T-helper 2 cell treated with Interferon-gamma antibody and Interleukin-4, amounts not matched to agents 5 μg/mL and 100 μg/mL, for 36 hours (primary cell): ENCODE measurements at regions not wholly inside any gene's neighbourhood (a gene's known extent, or its start where the extent isn't known, plus 50 kb on each side); places are given as distances from the start of the nearest gene placed in this dataset.

Experiments
- DNase-seq: peaks from one replicate; pipeline ENCODE4 v3.0.0; 2021; ENCODE audit warnings: low spot score
- H3K27ac Mint-ChIP-seq: one replicate; pipeline ENCODE4 v1.8.0; 2021; ENCODE audit warnings: mild to moderate bottlenecking, mixed read lengths
- H3K27me3 Mint-ChIP-seq: one replicate; pipeline ENCODE4 v1.8.0; 2021; ENCODE audit warnings: low read depth, mixed read lengths
- H3K36me3 Mint-ChIP-seq: one replicate; pipeline ENCODE4 v1.8.0; 2021; ENCODE audit warnings: low read depth, mixed read lengths
- H3K4me1 Mint-ChIP-seq: one replicate; pipeline ENCODE4 v1.8.0; 2021; ENCODE audit warnings: low read depth, mixed read lengths
- H3K4me3 Mint-ChIP-seq: one replicate; pipeline ENCODE4 v1.8.0; 2022; ENCODE audit warnings: mild to moderate bottlenecking, moderate library complexity, mixed read lengths
- H3K9me3 Mint-ChIP-seq: one replicate; pipeline ENCODE4 v1.8.0; 2021; ENCODE audit warnings: mixed read lengths

DNA sequence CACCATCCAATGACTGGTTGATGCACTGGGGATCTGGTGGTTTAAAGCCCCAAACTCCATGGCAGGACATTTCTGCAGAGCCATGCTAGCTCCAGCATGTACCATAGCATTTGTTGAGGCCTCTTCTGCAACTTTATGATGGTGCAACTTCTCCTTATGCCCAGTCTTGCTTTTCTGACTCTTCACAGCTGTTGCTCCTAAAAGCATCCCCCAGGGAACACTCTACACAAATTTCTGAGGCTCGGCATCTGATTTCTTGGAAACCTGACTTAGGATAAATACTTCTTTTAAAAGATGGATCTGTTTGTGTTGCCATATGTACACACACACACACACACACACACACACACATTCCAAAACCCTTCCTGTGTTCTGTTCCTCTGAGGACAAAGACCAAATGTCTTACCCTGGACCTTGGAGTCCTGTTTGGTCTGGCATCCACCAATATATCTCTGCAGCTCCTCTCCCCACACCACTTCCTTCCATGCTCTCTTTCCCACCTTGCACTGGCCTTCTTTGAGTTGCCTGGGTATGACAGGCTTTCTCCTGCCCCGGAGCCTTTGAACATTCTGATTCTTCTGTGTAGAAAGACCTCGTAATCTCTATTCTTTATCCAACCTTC, 388.5 kb upstream of the ZNF507 start:
- H3K27ac Mint-ChIP-seq: no peak overlapping the region
- no peak overlapping the region for H3K4me3 Mint-ChIP-seq

DNA sequence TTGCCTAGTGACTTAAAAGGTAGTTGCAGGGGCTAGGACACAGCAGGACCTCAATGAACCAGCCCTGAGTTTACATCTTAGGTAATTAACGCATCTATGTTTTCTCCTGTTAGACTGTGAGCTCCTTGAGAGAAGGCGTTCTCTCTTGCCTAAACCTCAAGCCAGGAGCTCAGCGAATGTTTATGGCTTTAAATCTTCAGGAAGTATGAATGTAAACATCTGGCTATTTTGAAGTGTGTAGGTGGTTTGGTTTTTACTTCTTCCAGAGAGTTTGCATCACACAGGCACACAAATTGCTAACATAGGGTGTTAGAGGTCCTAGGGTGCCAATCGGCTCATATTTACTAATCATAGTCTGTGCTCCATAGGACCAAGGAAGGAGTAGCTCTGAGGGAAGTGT, 387.7 kb upstream of the ZNF507 start:
- no peak overlapping the region for H3K4me3 Mint-ChIP-seq
- DNase-seq: no peak
- no peaks in the 10 kb centered on the region for H3K4me1 Mint-ChIP-seq
- H3K27ac Mint-ChIP-seq: no peak overlapping the region
- H3K9me3 Mint-ChIP-seq: peaks cover 10% of the 10 kb centered on the region
- no peaks in the 10 kb centered on the region for H3K27me3 Mint-ChIP-seq
- no peaks in the 10 kb centered on the region for H3K36me3 Mint-ChIP-seq

More for the DNA sequence above, 388.5 kb upstream of the ZNF507 start:
- Mint-ChIP-seq H3K27me3 (no peaks in the 10 kb centered on the region), H3K4me1 (no peaks in the 10 kb centered on the region), H3K9me3 (peaks cover 14% of the 10 kb centered on the region), H3K36me3 (no peaks in the 10 kb centered on the region)
- DNase-seq: no peak

DNA sequence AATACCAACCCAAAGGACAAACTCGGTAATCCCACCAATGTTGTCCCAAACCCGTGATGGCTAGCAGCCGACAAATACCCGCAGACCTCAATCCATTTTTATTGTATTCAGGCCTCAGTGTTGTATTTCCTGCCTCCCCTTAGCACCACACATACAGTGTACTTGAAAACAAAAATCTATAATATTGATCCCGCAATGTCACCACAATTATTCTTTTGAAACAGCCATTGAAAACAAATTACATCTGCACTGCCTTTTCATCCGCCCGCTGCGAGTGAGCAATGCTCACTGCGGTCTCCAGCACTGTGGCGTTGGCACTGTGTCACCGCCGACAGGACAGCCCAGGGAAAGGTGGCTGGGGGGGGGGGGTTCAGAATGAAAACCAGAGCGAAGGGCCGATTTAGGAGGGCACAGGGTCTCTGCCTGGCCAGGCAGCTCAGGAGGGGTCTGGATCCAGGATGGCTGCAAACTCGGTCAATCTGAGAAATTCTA, 385.8 kb upstream of the ZNF507 start:
- H3K27me3 Mint-ChIP-seq: no peaks in the 10 kb centered on the region

DNA sequence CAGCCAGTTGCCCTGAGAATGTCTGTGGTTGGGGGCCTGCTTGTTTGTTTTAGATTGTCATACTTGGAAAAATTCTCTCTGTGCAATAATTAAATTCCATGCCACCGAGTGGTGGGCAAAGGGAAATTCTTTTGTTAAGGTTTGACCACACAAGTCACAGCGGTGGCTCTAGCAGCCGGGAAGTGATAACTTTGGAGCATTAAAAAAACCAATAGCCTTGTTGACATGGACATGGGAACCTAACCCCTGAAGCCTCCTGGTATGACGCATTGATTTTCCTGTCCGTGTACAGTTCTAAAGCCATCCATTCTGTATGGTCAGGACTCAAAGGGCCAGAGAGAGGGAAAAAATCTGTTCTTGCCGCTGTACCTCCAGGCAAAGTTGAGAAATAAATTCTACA, 384.9 kb upstream of the ZNF507 start:
- H3K27me3 Mint-ChIP-seq: no peaks in the 10 kb centered on the region
- no peak overlapping the region for H3K27ac Mint-ChIP-seq
- H3K9me3 Mint-ChIP-seq: peaks cover 7% of the 10 kb centered on the region
- H3K36me3 Mint-ChIP-seq: no peaks in the 10 kb centered on the region
- no peak overlapping the region for H3K4me3 Mint-ChIP-seq
- DNase-seq: no peak
- no peaks in the 10 kb centered on the region for H3K4me1 Mint-ChIP-seq

More for the DNA sequence above, 385.8 kb upstream of the ZNF507 start:
- no peaks in the 10 kb centered on the region for H3K36me3 Mint-ChIP-seq
- peaks cover 12% of the 10 kb centered on the region for H3K9me3 Mint-ChIP-seq
- DNase-seq: no peak
- no peaks in the 10 kb centered on the region for H3K4me1 Mint-ChIP-seq
- H3K27ac Mint-ChIP-seq: no peak overlapping the region
- no peak overlapping the region for H3K4me3 Mint-ChIP-seq

DNA sequence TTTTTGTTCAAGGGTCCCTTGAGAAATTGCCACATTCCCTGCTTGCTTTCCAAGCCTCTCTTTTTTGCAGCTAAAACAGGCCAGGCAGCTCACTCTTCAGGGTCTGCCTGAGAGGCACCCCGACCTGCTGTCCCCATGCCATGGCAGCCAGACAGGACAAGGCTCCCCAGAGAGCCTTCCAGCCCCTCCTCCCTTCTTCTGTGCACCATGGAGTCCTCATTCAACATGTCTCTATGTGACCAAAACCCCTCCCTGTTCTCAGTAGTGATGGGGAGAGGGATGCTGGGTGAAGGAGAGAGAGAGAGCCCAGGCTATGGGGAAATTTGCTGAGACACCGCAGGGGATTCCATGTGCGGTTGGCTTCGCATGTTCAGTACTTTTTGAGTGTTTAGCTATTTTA, 384.2 kb upstream of the ZNF507 start:
- Mint-ChIP-seq H3K4me3 (no peak overlapping the region), H3K36me3 (no peaks in the 10 kb centered on the region), H3K27ac (no peak overlapping the region), H3K27me3 (no peaks in the 10 kb centered on the region), H3K9me3 (peaks cover 7% of the 10 kb centered on the region), H3K4me1 (no peaks in the 10 kb centered on the region)
- DNase-seq: no peak

DNA sequence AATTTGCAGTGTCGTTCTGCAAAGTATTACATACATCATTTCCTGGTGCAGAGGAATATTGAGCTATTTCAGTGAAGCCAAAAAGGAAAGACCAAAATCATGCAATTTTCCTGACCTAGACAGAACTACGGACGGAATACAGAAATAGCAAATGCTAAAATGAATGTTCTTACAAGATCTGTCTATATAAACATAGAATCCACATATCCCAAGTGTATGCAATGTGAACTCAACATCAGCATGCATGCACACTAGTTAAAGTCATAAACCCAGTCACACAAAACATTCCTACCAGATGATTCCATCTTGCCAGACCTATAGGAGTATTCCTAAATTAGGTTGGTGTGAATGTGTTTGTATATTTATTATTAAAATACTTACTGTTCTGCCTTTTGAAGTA, 383.7 kb upstream of the ZNF507 start:
- Mint-ChIP-seq H3K27ac (no peak overlapping the region), H3K9me3 (peaks cover 7% of the 10 kb centered on the region), H3K4me1 (no peaks in the 10 kb centered on the region), H3K27me3 (no peaks in the 10 kb centered on the region), H3K36me3 (no peaks in the 10 kb centered on the region), H3K4me3 (no peak overlapping the region)
- DNase-seq: no peak

DNA sequence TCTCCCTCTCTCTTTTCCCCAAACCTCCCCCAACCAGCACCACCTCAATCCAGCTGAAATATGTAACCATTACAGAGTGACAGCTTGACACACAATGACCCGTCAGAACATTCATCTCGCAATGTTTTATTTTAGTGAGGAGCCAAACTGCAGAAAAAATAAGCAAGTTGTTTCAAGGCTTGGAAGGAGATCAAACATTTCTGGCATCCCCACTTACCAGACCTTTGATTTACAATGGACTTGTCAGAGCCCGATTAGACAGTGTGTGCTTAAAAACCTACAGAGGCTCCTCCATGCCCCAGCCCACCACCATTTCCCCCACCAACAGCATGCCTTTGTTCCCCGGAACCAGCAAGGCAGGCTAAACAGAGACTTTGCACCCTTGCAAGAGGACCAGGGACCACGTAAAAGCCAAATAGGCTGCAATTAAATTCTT, 382.8 kb upstream of the ZNF507 start:
- Mint-ChIP-seq H3K36me3 (no peaks in the 10 kb centered on the region), H3K9me3 (peaks cover 7% of the 10 kb centered on the region), H3K27me3 (no peaks in the 10 kb centered on the region), H3K4me3 (no peak overlapping the region), H3K4me1 (no peaks in the 10 kb centered on the region), H3K27ac (no peak overlapping the region)
- DNase-seq: no peak

DNA sequence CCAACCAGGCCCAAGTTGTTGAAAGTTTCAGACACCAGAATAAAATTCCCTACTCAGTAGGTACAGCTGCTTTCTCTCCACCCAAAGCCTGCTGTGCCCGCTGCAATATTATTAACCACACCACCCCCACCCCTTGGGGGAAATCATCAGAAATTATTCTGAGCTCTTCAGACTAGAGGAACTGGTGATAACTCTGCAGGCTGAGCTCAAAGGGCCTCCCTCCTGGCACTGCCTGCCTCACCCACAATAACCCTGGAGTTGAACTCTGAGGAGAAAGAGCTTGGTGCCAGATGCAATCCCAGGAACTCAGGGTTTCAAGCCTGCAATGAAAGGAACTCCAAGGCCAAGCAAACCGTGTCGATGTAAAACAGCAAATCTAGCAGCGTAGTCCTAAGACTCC, 381.7 kb upstream of the ZNF507 start:
- Mint-ChIP-seq H3K27ac (no peak overlapping the region), H3K27me3 (no peaks in the 10 kb centered on the region), H3K4me1 (no peaks in the 10 kb centered on the region), H3K4me3 (no peak overlapping the region), H3K9me3 (peaks cover 10% of the 10 kb centered on the region), H3K36me3 (no peaks in the 10 kb centered on the region)
- DNase-seq: no peak

DNA sequence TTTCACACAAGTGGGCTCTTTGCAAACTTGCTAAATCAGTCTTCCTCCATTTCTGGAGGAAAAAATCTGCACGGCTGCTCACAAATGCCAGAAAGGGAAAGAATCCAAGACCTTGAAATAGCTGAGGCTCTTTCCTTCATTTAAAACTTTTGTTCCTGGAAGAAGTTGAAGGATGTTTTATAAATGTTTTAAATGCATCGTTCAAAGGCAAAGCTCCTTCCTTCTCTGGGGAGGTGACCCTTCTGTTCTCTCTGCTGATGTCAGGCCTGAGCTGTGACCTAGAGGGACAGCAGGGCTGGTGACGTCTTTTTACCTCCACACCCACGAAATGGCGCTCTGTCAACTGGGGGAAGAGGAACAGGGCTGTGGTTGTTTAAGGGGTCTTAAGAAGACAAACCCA, 376.4 kb upstream of the ZNF507 start:
- no peak for DNase-seq
- H3K36me3 Mint-ChIP-seq: no peaks in the 10 kb centered on the region
- H3K27me3 Mint-ChIP-seq: no peaks in the 10 kb centered on the region
- no peaks in the 10 kb centered on the region for H3K4me1 Mint-ChIP-seq
- H3K27ac Mint-ChIP-seq: no peak overlapping the region
- H3K4me3 Mint-ChIP-seq: no peak overlapping the region
- H3K9me3 Mint-ChIP-seq: peaks cover 3% of the 10 kb centered on the region

DNA sequence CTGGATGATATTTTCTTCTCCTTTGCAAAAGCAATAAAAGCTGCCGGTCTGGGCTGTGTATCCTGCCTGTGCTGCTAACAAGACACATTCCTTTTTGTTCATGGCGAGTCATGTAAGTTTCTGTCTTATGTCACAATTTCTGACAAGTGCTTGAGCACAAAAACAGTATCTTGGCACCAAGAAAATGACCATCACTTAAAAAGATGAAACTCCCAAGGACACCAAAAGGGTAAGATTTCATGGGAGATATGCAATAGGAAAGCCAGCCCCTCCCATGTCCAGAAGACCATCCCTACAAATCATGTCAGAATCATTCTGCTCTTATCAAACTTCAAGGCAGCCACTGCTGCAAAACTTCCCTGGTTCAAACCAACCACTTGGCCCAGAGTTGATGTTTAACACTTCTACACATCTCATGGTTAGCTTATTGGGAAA, 375.4 kb upstream of the ZNF507 start:
- H3K36me3 Mint-ChIP-seq: no peaks in the 10 kb centered on the region
- DNase-seq: no peak
- H3K4me1 Mint-ChIP-seq: no peaks in the 10 kb centered on the region
- H3K9me3 Mint-ChIP-seq: peaks cover 3% of the 10 kb centered on the region
- H3K4me3 Mint-ChIP-seq: no peak overlapping the region
- no peak overlapping the region for H3K27ac Mint-ChIP-seq
- no peaks in the 10 kb centered on the region for H3K27me3 Mint-ChIP-seq

DNA sequence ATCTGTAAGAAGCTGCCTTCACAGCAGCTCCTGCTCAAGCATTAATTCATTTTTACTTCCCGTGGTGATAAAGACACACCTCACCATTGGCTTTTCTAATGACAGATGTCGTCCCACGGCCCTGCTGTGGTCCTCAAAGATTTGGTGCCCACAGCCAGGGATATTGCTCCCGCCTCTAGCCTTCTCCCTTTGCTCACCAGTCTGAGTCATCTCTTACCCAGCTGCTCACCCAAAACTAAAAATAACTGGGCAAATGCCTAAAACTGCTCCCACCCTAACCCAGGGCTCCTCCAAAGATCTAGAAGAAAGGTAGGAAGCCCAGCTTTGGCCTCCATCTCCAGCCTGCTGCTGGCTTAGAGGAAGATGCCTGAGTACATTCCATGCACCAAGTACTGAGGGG, 371.1 kb upstream of the ZNF507 start:
- Mint-ChIP-seq H3K27ac (no peak overlapping the region), H3K9me3 (peaks cover 8% of the 10 kb centered on the region), H3K27me3 (no peaks in the 10 kb centered on the region), H3K4me1 (no peaks in the 10 kb centered on the region), H3K4me3 (no peak overlapping the region), H3K36me3 (no peaks in the 10 kb centered on the region)
- DNase-seq: no peak

DNA sequence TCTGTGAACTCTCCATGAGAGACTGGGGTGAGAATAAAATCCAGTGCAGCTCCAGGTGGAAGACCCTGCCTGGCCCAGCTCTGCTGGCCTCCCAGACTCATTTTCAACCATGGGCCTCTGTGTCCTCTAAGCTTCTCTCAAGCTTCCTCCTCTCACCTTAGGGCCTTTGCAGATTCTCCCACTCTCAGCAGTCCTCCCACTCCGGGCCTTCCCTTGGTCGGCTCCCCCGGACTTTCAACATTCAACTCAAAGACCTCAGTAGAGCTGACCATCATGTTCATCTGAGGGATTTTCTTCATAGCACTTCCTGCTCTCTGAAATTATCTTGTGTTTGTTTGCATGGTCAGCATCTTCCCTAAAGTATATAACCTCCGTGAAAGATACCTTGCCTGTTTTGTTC, 370.5 kb upstream of the ZNF507 start:
- Mint-ChIP-seq H3K9me3 (peaks cover 13% of the 10 kb centered on the region), H3K27ac (no peak overlapping the region), H3K27me3 (no peaks in the 10 kb centered on the region), H3K4me1 (no peaks in the 10 kb centered on the region), H3K4me3 (no peak overlapping the region), H3K36me3 (no peaks in the 10 kb centered on the region)
- no peak for DNase-seq

DNA sequence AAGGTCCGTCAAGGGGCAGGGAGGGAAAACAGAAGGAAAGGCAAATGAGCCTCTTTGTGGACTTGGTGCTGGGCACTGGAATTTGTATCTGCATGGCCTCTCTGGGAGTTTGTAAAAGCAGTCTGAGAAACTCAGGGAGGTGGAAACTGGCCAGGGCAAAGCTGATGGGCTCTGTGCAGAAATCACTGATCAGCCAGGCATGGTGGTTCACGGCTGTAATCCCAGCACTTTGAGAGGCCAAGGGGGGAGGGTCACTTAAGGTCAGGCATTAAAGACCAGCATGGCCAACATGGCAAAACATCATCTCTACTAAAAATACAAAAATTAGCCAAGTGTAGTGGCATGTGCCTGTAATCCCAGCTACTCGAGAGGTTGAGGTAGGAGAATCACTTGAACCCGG, 369.9 kb upstream of the ZNF507 start:
- no peak for DNase-seq
- Mint-ChIP-seq H3K27ac (no peak overlapping the region), H3K27me3 (no peaks in the 10 kb centered on the region), H3K4me3 (no peak overlapping the region), H3K36me3 (no peaks in the 10 kb centered on the region), H3K9me3 (peaks cover 18% of the 10 kb centered on the region), H3K4me1 (no peaks in the 10 kb centered on the region)

DNA sequence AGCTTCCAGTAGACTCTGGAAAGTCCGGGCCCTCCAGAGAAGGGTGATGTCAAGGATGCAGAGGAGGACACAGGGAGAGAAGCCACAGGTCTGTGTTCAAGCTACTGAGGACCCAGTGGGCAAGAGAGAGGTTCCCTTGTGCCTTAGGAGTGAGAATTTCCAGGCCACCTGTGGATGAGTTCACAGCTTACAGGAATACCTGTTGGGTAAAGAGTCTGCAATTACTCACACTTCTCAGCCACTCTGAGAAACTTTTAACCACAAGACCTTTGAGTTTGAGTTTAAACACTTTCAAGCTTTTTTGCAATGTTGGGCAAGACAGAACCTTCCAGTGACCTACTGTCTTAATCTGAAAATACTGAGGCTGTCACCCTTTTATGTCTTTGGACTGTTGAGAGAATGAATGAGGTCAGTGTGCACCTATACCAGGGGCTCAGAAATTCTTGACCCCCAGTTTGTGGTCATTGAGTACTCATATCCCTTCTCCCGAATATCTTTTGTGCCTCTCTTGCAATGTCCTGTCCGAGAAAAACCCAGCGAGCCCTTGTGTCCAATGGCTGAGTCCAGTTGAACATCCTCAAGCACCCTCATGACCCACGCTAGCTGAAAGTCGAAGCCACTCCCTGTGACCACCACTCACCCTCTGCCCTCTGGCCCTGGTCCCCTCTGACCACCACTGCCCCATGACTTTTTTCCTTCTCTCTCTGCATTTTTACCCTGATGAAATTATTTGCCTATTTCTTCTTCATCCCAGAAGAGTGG, 368.5 kb upstream of the ZNF507 start:
- no peak for DNase-seq
- H3K4me3 Mint-ChIP-seq: no peak overlapping the region
- H3K27ac Mint-ChIP-seq: no peak overlapping the region
- no peaks in the 10 kb centered on the region for H3K36me3 Mint-ChIP-seq
- H3K27me3 Mint-ChIP-seq: no peaks in the 10 kb centered on the region
- no peaks in the 10 kb centered on the region for H3K4me1 Mint-ChIP-seq
- peaks cover 19% of the 10 kb centered on the region for H3K9me3 Mint-ChIP-seq
